ENCODE measurements at regions not wholly inside any gene's neighbourhood (a gene's known extent, or its start where the extent isn't known, plus 50 kb on each side); places are given as distances from the start of the nearest gene placed in this dataset.

DNA sequence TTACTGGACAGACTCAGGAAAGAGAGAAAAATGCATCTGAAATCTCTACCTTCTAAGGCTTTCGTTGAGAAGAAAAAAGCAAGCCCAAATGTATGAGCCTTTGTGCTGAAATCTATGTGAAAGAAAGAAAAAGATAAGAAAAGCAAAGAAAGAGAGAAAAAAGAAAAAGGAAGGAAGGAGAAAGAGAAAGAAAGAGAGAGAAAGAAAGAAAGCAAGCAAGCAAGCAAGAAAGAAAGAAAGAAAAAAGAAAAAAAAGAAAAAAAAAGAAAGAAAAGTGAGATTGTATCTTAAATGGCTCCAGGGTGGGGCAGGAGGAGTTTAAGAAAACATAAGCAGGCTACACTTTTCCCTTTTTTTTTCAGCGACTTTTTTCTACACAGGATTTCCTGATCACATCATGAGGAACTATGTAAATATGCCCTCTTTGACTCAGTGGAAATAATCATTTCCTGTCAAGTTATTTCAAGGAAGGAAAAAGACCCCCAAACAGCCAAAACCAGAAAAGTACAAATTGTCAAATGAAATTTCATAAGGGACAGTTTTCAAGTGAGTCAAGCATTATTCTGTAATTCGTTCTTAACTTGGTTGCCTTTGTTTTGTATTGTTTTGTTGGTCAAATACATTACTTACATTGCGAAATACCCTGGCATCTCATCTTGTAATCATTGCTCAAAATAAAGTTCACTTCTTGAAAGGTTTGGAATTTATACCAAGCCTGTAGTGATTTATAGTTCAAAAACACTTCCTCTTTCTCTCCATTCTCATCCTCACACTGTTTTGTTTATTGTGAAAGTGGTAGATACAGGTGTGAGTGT, 79.5 kb upstream of the RNF217 start:
- no peaks in the 10 kb centered on the region for H3K9me3 ChIP-seq (ENCODE audit: severe bottlenecking)
- peak; percentile 65 for ATAC-seq (ENCODE audit: low read depth)
- no peak for DNase-seq (ENCODE audit: low spot score)
- H3K4me3 ChIP-seq (ENCODE audit: severe bottlenecking), result no peak overlapping the region
- TF ChIP-seq, protein P1, sequence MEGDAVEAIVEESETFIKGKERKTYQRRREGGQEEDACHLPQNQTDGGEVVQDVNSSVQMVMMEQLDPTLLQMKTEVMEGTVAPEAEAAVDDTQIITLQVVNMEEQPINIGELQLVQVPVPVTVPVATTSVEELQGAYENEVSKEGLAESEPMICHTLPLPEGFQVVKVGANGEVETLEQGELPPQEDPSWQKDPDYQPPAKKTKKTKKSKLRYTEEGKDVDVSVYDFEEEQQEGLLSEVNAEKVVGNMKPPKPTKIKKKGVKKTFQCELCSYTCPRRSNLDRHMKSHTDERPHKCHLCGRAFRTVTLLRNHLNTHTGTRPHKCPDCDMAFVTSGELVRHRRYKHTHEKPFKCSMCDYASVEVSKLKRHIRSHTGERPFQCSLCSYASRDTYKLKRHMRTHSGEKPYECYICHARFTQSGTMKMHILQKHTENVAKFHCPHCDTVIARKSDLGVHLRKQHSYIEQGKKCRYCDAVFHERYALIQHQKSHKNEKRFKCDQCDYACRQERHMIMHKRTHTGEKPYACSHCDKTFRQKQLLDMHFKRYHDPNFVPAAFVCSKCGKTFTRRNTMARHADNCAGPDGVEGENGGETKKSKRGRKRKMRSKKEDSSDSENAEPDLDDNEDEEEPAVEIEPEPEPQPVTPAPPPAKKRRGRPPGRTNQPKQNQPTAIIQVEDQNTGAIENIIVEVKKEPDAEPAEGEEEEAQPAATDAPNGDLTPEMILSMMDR (IDR thresholded peaks at IDR 0.05; ENCODE audit: poor library complexity, severe bottlenecking), result no peak
- H3K27me3 ChIP-seq (ENCODE audit: insufficient read depth, poor library complexity, severe bottlenecking), result no peaks in the 10 kb centered on the region
- H3K4me1 ChIP-seq (ENCODE audit: insufficient read depth, poor library complexity, severe bottlenecking), result peaks cover 25% of the 10 kb centered on the region
- no peaks in the 10 kb centered on the region for H3K36me3 ChIP-seq (ENCODE audit: low read depth)
- H3K27ac ChIP-seq (ENCODE audit: poor library complexity, severe bottlenecking), result peak overlapping the region; percentile 79

DNA sequence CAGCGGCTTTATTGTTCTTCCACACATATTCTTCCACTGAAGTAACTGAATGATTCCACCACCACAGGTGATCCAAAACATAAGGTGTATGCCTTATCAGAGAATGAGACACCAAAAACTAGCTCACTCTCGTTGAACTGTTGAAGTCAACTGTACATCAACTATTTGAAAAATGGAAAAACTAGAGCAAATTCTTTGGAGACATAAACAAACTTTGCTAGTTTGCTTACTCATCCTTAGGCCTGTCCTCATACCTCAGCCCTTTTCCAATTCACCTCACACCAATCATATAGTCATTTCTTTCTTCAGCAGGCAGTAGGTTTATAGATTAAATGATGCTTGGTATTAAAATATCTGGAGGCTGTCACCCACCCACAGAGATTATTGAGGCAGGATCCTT, 77.1 kb upstream of the RNF217 start:
- DNase-seq (ENCODE audit: low spot score) (no peak), ATAC-seq (ENCODE audit: low read depth) (no peak)
- Histone ChIP-seq H3K4me3 (ENCODE audit: severe bottlenecking) (no peak overlapping the region), H3K36me3 (ENCODE audit: low read depth) (no peaks in the 10 kb centered on the region), H3K27me3 (ENCODE audit: insufficient read depth, poor library complexity, severe bottlenecking) (no peaks in the 10 kb centered on the region), H3K27ac (ENCODE audit: poor library complexity, severe bottlenecking) (no peak overlapping the region), H3K4me1 (ENCODE audit: insufficient read depth, poor library complexity, severe bottlenecking) (peaks cover 33% of the 10 kb centered on the region), H3K9me3 (ENCODE audit: severe bottlenecking) (no peaks in the 10 kb centered on the region)
- TF ChIP-seq, protein P1 (IDR thresholded peaks at IDR 0.05; ENCODE audit: poor library complexity, severe bottlenecking), result no peak

DNA sequence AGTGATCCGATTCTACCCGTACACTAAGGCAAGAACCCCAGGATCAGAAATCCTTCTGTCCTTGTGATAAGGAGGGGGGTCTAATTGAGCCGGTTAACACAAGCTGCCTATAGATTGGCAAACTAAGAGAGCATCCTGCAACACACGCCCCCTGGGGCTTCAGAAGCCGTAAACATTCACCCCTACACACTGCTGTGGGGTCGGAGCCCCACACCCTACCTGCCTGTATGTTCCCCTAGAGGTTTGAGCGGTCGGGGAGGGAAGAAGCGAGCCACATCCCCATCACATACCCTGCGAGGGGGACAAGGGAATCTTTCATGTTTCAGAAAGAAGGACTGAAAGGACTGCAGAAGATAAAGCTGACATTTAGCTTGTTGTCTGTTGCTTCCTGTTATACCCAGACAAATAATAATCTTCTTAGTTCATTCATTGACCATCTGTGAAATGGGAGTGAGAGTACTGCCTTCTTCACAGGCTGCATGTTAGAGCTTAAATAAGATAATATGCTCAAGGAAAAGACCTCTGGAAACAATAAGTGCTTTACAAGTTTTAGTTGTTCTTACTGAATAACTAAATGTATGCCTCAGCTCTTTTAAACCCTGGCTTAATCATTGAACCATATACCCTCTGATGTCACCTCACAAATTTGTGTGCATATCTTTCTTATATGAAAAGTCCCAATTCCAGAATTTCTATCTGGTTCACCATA, 74.2 kb upstream of the RNF217 start:
- no peaks in the 10 kb centered on the region for H3K9me3 ChIP-seq (ENCODE audit: severe bottlenecking)
- H3K36me3 ChIP-seq (ENCODE audit: low read depth), result no peaks in the 10 kb centered on the region
- no peak overlapping the region for H3K4me3 ChIP-seq (ENCODE audit: severe bottlenecking)
- H3K27ac ChIP-seq (ENCODE audit: poor library complexity, severe bottlenecking), result no peak overlapping the region
- H3K27me3 ChIP-seq (ENCODE audit: insufficient read depth, poor library complexity, severe bottlenecking), result no peaks in the 10 kb centered on the region
- ATAC-seq (ENCODE audit: low read depth) (no peak), DNase-seq (ENCODE audit: low spot score) (no peak)
- TF ChIP-seq, protein P1 (IDR thresholded peaks at IDR 0.05; ENCODE audit: poor library complexity, severe bottlenecking), result no peak
- peaks cover 15% of the 10 kb centered on the region for H3K4me1 ChIP-seq (ENCODE audit: insufficient read depth, poor library complexity, severe bottlenecking)

DNA sequence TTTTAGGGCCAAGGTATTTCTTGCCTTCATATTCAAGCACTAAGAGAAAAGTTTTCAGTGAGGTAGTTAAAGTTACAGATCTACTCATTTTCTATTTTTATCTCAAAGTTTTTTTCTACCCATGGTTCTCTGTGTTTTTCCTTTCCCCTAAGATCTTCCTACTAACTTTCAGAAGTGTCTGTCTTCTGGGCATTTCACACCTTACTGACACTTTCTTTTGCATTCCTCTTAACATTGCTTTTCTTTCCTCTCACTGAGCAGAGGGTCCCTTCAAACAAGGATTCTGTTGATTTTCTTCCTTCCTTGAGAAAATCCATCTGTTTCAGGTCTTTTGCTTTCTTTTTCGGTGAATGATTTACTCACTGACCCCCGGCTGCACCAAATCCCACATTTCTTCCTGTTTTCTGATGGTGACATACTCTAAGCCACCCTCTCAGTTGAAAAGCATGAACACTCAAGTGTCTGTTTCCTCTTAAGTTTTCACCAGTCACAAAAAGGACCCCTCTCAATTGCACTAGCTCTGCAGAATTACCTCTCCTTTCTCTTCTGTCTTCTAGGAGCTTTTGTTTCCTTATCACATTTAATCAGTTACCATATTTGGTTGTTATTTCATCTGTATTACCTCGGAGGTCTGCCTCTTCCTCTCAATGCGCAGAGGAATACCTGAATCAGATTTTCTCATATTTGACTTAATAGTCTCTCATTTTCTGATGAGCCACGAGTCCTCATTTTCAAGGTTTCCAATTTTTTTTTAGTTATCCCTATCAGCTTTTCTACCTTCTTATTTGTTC, 73.5 kb upstream of the RNF217 start:
- no peak for DNase-seq (ENCODE audit: low spot score)

More for the DNA sequence above, 73.5 kb upstream of the RNF217 start:
- Histone ChIP-seq H3K36me3 (ENCODE audit: low read depth) (no peaks in the 10 kb centered on the region), H3K4me3 (ENCODE audit: severe bottlenecking) (no peak overlapping the region), H3K27ac (ENCODE audit: poor library complexity, severe bottlenecking) (no peak overlapping the region), H3K4me1 (ENCODE audit: insufficient read depth, poor library complexity, severe bottlenecking) (peaks cover 10% of the 10 kb centered on the region), H3K27me3 (ENCODE audit: insufficient read depth, poor library complexity, severe bottlenecking) (no peaks in the 10 kb centered on the region), H3K9me3 (ENCODE audit: severe bottlenecking) (no peaks in the 10 kb centered on the region)
- TF ChIP-seq, protein P1 (IDR thresholded peaks at IDR 0.05; ENCODE audit: poor library complexity, severe bottlenecking), result no peak
- no peak for ATAC-seq (ENCODE audit: low read depth)

Measured in RWPE2 (cell line).